HG03196 (cell line): ENCODE measurements at regions not wholly inside any gene's neighbourhood (a gene's known extent, or its start where the extent isn't known, plus 50 kb on each side); places are given as distances from the start of the nearest gene placed in this dataset.
"Not testable (repeated sequence)": the region's sequence is repeated elsewhere in the genome, so short reads cannot be mapped to it uniquely, and the experiment has no call there.

Experiments used
- ATAC-seq: cut with Tn5 transposase; IDR thresholded peaks from one replicate; pipeline ENCODE4 v1.9.1; 2021; ENCODE audit not compliant: unreplicated experiment

DNA sequence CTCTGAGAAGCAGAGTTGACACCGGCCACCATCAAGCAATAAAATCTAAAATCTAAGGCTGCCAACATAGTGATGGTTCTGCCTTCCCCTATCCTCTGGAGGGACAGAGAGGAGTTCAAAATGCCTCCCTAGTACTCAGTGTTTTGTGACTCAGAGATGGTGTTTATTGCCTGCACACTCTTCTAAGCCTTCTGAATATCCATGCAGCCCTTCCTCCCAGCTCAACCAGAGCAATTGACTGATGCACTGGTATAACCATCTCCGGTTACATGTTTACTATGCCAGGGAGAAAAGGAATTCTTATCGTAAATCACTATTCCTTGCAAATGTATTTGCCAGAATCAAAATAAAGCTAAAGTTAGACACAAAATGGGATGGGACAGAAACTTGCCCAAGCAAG lies 132.9 kb upstream of the RAB4A start:
- no peak for ATAC-seq

DNA sequence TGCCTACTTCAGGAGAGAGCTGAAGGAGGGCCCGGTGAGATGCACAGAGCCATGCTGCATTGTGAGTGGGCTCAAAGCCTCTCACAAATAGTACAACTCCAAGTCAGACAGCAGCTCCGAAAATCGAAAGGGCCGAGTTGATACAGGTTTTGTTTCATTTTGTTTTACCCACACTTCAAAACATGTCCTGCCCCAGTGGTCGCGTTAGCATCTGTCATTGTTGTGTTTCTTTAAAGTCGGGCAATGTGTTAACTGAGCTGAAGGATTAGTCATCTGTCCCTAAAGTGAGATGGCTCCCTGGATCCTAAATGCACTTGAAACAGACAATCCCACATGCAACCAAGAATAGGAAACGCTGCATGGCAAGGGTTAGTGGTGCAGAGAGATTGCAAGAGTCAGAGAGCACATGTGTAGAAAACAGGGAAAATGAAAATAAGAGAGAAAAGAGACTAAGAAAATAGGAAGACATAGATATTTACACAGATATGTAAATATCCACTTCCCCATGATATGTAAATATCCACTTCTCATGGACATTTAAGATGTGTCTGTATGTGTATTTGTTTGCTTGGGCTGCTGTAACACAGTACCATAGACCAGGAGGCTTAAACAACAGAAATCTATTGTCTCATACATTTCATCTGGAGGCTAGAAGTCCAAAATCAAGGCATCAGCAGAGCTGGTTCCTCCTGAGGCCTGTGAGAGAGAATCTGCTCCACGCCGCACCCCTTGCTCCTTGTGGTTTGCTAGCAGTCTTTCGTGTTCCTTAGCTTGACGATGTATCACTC lies 131.4 kb upstream of the RAB4A start:
- no peak for ATAC-seq

DNA sequence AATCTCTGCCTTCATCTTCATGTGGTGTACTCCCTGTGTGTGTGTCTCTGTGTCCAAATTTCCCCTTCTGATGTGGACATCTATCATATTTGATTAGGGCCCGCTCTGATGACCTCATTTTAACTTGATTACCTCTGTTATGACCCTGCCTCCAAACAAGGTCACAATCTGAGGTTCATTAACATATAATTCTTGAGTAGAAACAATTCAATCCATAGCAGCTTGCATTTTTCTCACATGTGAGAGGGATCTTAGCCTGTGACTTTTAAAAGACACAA lies 130.9 kb upstream of the RAB4A start:
- ATAC-seq: no peak

DNA sequence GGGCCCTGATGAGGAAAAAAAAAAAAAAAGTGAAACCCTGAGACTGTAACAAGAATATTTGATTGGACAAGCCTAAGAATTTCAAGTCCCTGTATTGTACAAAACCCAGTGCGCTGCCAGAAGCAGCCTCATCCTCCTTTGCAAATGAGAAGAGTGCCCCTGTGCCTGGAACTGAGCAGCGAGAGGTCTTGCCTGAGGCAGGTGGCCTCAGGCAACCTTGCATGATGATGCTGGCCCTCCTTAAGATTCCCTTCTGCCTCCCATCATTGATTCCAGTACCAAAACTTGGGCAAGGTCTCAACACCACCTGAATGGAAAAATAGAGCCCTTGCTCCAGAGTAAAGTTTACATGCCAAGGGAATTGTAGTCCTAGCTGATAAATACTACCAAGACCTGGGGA lies 129.6 kb upstream of the RAB4A start:
- ATAC-seq: no peak

DNA sequence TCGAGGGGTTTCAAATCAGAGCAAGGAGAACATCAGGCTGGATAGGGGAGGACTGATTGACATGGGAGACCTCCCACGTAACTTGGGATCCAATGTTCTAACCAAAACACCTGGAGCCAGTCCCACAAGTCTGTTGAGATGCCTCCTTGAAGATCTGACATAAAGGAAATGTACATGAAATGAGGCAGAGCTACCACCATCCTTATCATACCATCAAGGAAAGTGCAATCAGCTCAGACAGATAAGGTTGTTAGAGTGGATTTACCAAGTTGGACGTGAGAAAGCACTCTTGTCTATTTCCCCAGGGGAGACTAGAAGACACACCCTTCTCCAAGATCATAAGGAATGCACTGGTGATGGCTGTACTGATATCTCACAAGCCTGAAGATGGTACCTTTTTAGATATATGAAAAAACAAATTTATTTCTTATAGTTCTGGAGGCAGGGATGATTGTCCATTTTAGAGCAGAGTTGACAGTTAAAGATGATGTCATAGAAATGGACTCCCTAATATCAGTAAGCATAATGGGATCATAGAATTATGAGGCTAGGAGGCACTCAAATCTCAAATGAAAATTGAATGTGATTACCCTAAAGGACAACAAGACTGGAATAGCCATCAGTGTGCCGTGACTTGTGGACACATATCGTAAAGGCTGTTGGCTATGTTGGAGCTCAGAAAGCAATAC lies 129.1 kb upstream of the RAB4A start:
- ATAC-seq: no peak

DNA sequence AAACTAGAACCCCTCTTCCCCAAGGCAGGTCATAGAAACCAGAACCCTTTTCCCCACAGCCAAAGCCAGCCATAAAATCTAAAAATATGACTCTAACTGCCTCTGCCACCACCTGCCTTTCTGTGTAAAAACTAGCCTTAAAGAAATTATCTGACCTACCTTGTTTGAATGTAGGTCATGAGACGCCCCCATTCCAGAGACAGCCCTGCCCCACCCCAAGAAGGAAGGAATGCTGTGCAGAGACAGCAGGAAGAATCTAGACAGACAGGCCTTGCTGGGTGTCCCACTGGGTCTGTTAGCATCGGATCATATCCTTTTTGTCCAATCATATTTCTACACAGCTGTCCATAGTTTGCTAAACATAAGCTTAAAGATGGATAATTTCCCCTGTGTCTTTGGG lies 128.4 kb upstream of the RAB4A start:
- no peak for ATAC-seq

DNA sequence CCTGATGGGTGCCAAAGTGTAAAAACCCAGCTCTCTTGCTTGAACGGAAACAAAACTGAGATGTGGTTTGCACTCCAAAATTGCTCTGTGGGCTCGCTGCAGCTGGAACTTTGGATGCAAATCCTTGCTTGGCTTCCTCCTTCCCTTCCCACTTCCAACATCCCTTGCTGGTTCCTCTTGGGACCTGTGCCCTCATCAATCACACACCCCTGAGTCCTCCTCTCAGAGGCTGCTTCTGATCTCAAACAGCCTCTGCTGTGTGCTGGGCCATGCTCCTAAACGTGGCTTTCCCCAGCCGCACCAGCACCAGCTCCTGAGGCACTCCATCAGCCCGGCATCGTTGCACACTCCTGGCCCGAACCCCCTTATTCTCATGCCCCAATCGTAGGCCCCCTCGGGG lies 124.3 kb upstream of the RAB4A start:
- ATAC-seq: no peak

DNA sequence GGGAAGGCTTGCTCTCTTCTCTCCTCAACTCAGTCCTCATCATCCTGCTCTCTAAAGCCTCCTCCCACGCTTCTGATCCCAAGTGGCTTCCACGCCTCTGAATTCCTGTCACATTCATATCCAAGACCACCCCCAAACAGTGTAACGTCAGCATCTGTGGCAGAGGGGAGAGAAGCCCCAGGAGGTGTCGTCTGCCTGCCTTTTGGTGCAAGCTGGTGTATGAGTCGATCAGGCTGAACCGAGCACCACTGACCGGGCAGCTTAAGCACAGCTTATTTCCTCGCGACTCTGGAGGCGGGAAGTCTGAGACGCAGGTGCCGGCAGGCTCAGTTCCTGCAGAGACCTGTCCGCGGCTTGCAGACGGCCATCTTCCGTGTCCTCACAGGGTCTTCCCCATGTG lies 123.8 kb upstream of the RAB4A start:
- no peak for ATAC-seq

DNA sequence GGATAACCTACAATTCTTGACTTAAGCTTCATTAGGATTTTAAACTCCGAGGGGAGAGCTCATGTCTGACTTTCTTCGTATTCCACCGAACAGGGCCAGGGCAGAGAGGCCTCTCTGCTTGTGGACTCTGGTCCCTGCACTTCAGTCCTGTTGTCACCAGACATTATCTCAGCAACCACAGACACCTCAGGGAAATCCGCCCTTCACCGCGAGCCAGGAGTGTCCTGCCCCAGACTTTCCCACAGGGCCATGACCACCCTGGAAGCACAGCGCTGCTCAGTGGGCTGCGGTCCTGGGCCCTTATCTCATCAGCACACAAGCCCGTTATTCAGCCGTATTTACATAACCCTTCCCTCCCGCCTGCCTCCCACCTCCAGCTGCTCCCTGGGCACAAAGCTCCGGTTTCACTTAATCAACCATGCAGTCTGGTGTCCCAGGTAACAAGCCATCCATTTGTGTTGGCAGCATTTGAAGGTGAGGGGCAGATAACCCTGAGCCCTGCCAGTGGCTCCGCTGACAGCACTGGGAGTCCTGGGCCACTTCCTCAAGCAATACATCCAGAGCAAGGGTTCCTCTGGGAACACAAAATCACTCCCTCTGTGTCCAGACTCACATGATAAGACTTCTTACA lies 122.8 kb upstream of the RAB4A start:
- ATAC-seq: no peak

DNA sequence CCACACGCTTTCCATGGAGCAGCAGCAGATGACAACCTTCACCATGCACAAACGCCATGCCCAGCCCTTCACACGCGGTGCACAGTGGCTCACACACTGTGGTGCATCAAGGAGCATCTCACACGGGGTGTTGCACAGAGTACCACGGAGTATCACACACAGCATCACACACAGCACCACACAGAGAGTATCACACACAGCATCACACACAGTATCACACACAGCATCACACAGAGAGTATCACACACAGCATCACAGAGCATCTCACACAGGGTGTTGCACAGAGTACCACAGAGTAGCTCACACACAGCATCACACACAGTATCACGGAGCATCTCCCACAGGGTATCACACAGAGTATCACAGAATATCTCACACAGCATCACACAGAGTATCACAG lies 122.2 kb upstream of the RAB4A start:
- ATAC-seq: no peak

DNA sequence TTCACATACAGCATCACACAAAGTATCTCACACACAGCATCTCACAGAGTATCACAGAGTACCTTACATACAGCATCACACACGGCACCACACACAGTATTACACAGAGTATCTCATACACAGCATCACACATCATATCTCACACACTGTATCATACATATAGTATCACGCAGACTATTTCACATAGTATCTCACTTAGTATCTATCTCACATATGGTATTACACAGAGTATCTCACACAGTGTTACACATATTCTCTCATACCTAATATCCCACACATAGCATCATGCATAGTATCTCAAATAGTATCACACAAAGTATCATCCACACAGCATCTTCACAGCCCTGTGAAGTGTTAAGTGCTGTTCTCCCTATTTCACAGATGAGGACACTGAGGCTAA lies 121.5 kb upstream of the RAB4A start:
- no peak for ATAC-seq

DNA sequence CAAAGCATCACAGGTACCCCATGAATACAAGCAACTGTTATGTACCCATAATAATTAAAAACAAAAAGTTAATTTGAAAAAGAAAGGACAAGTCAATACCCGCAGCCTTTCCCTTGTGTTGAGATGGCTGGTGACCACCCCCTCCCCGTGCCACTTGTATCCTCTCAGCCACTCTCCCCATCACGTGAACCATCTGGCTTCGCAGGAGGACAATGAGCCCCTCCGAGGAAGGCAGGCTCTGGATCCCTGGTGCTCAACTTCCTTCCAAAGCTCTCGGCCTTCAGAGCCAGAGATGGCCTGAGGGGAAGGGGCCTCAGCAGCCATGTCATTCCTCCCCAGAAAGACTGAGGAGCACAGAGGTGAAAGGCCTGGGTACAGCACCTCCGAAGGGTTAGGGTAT lies 120.4 kb upstream of the RAB4A start:
- no peak for ATAC-seq

DNA sequence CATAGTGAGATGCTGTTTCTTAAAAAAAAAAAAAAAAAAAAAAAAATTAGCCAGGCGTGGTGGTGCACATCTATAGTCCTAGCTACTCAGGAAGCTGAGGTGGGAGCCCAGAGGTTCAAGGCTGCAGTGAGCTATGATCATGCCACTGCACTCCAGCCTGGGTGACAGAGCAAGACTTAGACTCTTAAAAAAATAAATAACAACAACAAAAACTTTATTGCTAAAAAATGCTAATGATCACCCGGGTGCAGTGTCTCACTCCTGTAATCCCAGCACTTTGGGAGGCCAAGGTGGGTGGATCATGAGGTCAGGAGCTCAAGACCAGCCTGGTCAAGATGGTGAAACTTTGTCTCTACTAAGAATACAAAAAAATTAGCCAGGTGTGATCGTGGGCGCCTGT lies 119.5 kb upstream of the RAB4A start:
- ATAC-seq: not testable (repeated sequence)

DNA sequence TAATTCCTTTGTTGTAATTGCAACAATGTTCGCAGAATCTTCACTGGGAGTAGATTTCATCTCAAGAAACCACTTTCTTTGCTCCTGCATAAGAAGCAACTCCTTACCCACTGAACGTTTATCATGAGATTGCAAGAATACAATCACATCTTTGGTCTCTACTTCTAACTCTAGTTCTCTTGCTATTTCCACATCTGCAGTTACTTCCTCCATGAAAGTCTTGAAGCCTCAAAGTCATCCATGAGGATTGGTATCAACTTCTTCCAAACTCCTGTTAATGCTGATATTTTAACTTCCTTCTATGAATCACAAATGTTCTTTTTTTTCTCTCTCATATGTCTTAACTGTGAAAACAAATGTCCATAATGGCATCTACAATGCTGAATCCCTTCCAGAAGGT lies 118.6 kb upstream of the RAB4A start:
- ATAC-seq: no peak

DNA sequence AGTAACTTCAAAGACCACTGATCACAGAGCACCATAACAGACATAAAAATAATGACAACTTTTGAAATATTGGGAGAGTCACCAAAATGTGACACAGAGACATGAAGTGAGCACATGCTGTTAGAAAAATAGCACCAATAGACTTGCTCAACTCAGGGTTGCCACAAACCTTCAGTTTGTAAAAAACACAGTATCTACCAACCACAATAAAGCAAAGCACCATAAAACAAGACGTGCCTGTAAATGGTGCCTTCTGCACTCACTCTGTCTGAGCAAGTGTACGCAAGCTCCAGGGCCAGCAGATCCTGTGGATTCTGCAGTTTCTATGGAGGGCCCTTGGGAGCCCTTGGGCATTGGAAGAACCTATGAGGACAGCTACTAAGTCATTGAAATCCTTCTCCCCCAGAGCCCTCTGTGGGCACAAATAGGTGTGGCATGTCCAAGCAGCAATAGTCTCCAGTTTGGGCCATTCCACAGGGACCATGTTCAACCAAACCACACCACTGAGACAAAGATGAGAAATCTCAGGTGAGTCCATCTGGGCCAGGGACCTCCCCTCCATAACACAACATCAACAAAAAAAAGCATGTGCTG lies 116.9 kb upstream of the RAB4A start:
- ATAC-seq: no peak

DNA sequence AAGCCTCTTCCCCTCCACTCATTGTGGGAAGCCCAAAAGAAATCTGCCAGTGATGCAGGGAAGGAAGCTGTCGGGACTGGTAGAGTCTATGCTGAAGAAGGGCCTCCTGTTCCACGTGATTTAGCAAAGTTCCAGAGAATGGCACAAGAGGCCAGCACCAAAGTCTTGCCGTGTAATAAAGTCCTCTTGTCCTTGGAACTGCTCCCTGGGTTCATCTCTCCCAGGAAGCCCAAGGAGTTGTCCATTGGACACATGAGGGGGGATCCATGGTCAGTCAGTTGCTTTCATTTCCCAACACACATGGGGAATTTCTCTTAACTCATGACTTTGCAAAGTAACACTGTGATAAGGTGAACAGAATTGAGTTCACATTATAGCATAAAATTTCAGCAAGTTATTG lies 116.1 kb upstream of the RAB4A start:
- ATAC-seq: no peak

DNA sequence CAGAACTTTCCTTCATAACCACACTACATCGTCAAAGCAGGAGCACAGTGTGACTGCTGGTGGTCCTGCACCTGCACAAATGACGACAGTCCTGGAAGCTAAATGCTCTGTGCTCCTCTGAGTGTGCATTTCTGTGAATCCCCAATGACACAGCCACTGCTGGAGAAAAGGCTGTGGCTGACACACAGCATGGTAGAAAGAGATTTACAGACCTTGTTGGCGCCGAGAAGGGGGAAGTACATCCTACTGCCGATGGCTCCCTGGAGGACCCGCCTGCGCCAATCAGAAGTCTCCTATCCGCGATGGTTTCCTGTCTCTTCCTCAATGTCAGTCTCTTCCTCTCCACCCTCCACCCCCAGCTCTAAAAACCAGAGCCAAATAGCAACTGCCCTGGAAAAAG lies 115.4 kb upstream of the RAB4A start:
- ATAC-seq: no peak

DNA sequence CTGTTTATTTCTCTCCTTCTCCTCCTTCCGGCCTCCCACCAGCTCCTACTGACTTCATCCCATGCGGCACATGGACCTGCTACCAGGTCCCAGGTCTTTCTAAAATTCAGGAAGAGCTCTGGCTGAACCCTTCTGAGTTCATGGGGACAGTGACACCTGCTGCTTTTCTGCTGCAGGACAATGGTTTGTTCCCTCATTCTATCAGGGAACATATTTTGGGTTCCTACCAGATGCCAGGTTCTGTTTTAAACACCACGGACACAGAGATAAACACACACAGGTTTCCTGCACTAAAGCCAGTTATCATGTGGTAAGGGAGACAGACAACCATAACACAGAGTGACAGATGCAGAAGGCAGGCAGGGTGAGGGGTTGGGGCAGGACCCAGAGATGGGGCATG lies 114.0 kb upstream of the RAB4A start:
- ATAC-seq: no peak

DNA sequence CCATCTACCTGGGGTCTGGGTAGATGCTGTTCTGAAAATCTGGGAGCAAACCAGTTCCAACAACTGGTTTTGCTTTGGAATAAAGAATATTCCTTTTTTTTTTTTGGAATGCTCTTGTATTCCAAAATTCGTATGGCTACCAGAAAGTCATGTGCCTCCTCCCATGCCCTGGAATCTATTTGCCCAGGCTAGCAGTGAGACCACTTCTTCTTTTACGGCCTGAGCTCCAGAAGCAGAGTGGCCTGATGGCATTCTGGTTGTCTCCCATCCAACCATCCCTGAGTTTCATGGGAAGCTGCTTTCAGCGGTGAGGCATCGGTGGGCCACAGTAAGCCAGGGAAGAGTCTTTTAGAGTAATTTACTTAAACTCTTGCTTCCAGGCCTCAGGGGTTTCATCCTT lies 113.4 kb upstream of the RAB4A start:
- ATAC-seq: no peak

DNA sequence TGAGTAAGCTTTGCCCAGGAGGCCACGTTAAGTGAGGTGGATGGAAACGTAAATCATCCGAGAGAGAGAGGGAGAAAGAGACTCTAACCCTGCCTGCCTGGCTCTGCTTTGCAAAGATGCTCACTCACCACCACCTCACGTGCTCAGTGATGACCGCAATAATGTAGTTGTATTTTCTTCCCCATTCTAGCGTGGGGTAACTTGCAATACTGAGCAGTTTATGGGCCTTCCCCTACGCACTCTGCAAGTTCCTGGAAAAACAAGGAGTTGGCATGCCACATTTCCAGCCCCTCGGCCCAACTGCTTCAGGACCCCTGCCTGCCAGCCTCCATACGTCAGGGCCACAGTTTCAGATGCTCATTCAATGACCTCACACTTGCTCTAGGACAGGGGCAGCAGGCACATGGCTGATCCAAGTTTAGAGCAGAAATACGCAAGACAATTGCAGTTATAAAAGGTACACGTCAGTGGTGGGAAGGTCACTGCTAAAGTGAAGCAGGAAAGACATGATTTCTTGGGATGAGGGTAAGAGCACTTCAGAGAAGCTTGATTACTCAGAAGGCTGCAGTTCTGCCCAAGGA lies 112.5 kb upstream of the RAB4A start:
- no peak for ATAC-seq

DNA sequence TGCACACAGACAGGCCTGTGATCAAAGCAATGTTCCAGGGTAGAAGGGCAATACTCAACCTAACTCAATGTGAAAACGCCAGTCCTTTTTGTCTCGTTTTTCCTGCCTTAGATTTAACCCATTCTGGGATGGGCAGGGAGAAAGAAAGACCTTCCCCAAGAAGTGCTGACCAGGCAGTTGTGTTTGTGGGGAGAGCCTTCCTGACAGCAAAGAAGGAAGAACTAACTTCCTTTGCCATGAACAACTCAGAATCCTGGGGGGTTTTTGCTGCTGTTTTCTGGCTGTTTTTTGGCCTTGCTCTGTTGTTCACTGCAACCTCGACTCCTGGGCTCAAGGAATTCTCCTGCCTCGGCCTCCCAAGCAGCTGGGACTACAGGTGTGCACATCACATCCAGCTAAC lies 112.0 kb upstream of the RAB4A start:
- ATAC-seq: no peak
